NCI-H1105 (cell line): ENCODE measurements at regions not wholly inside any gene's neighbourhood (a gene's known extent, or its start where the extent isn't known, plus 50 kb on each side); places are given as distances from the start of the nearest gene placed in this dataset.
"Not testable (repeated sequence)": the region's sequence is repeated elsewhere in the genome, so short reads cannot be mapped to it uniquely, and the experiment has no call there.

Experiments used
- DNase-seq: peaks from one replicate; lab custom pipeline; 2025; lab: John Stamatoyannopoulos, UW

DNA sequence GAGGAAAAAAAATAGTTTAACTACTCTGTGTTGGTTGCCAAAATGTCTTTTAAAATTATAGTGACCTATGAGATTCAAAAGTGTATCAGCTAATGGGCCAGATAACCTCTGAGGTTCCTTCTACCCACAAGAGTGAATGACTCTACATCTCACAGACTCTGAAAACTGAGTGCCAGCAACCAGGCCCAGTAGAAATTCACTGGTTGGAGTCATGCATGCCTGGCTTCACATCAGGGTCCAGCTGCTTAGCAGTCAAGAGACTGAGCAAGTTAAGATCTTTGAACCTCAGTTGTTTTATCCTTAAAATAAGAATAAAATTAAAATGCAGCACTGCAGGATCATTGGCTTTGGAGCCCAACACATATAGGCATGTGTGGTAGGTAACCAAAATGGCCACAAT lies 342.6 kb upstream of the NFIA start:
- no peak for DNase-seq

DNA sequence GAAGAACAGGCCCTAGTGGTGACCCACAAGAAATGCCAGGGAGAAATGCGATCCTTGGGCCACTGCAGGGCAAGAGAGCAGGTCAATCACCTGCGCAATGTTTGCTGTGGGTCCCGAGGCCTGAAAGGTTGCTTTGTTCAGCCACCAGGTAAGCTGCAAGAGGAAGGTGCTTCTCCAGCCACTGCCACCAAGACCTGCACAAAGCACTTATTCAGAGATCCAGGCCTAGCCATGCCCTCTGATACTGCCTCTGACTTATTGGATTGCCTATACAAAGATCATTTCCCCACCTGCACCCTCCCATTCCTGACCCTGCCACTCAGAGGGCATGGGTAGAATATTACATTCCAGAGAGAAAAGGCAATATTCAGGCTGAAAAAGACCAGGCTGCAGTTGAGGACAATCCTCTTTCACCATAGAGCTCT lies 349.4 kb upstream of the NFIA start:
- no peak for DNase-seq

DNA sequence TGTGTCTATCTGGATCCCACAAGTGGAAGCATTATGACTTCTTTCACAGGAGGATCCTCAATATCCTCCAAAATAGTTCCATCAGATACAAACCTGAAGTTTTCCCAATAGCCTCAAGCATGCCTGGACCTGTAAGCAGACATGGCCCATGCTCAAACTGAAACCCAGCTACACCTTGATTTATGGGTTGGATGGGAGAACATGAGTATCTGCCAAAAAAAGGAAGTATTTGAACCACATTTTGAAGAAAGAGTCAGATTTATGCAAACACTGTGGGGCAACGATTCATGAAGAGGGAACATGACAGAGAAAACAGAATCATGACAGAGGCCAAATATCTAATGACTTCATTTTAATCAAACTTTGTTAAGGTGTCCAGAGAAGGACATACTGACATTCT lies 351.0 kb upstream of the NFIA start:
- DNase-seq, result no peak

DNA sequence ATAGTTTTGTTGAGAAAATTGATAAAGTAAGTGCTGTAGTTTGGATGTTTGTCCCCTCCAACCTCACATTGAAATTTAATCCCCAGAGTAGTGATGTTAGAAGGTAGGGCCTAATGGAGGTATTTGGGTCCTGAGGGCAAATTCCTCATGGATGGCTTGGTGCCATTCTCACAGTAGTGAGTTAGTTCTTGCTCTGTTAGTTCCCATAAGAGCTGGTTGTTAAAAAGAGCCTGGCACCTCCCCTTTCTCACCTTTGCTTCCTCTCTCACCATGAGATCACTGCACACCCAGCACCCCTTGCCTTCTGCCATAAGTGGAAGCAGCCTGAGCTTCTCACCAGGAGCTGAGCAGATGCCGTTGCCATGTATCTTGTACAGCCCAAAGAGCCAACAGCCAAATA lies 354.8 kb upstream of the NFIA start:
- DNase-seq, result no peak

DNA sequence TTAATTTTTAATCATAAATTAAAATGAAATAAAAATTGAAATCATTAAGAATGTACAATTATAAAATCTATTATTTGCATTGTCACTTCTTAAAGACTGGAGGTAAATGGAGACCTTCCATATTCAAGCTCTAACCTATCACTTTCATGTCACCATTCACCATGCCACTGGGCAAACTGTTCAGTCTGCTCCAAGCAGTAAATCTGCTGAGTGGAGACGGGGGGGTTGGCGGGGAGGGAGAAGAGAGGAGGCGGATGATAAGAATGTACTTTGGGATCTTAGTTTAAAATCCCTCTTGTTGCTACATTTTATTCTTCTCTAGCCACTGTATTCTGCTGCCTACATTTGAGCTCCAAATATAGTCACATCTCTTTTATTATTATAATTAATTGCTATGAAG lies 365.9 kb upstream of the NFIA start:
- DNase-seq, result no peak

DNA sequence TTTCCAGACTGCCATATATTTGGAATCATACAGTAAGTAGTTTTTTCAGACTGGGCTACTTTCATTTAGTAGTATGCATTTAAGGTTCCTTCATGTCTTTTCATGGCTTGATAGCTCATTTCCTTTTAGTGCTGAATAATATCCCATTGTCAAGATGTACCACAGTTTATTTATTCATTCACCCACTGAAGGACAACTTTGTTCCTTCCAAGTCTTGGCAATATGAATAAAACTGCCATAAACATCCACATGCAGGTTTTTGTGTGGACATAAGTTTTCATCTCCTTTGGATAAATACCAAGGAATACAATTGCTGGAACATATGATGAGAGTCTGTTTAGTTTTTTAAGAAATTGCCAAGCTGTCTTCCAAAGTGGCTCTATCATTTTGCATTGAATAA lies 366.4 kb upstream of the NFIA start:
- DNase-seq, result no peak

DNA sequence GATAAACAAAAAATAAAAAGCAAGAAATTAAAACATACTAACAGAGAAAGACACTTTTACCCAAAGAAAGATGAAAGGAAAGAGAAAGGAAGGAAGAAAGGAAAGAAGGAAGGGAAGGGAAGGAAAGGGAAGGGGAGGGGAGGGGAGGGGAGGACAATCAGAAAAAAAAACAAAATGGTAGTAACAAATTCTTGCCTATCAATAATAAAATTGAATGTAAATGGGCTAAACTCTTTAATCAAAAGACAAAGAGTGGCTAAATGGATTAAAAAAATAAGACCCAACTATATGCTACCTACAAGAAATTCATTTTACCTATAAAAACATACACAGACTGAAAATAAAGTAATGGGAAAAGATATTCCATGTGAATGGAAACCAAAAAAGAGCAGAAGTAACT lies 372.9 kb upstream of the NFIA start:
- no peak for DNase-seq

DNA sequence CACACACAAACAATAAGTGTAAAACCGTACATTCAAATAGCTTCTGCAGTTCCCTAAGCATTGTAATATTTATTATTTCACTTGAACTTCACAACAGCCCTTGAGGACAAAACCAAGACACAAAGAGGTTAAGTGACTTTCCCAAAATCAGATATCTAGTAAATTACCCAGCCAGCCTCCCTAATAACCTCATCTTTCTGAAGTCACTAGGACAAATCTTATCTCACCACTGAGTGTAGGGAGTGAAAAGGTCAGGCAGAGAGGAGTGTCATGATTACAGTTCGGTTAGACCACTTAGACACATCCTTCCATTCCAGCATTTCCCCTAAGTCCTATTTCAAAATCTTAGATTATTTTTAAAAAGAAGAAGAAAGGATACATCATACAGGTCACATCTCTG lies 377.3 kb upstream of the NFIA start:
- no peak for DNase-seq

DNA sequence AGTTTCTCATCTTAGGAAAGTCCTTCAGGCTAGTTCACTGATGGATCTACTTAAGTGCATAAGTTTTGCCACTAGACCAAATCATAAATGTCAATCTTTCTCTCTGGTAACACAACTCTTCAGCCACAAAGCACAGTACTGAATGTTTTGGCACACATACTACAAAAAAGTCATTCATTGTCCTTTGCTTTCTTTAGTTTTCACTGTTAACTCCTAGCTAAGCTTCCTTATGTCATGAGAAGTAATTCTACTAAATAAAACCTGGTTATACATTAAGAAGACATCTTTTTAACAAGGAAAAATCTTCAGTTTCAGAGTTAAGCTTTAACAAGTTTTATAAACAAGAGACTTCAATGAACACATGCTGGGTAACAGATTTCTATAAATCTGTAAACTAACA lies 379.2 kb upstream of the NFIA start:
- DNase-seq, result no peak

DNA sequence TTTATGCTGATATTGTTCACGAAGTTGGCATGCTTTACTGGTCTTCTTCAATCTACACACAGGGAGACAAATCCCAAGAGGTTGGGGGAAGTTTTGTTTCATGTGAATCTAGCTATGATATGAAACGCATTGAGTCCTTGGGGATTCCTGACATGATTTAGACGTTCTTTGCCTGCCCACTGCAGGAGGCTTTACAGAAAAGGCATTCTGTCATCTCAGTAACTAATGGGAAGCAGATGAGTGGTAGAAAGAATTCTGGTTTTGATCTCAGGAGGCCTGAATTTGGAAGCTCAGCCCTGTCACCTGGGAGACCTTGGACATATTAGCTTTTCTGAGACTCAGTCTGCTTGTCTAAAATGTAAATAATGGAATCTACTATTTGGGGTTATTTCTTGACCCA lies 383.0 kb upstream of the NFIA start:
- DNase-seq, result no peak

DNA sequence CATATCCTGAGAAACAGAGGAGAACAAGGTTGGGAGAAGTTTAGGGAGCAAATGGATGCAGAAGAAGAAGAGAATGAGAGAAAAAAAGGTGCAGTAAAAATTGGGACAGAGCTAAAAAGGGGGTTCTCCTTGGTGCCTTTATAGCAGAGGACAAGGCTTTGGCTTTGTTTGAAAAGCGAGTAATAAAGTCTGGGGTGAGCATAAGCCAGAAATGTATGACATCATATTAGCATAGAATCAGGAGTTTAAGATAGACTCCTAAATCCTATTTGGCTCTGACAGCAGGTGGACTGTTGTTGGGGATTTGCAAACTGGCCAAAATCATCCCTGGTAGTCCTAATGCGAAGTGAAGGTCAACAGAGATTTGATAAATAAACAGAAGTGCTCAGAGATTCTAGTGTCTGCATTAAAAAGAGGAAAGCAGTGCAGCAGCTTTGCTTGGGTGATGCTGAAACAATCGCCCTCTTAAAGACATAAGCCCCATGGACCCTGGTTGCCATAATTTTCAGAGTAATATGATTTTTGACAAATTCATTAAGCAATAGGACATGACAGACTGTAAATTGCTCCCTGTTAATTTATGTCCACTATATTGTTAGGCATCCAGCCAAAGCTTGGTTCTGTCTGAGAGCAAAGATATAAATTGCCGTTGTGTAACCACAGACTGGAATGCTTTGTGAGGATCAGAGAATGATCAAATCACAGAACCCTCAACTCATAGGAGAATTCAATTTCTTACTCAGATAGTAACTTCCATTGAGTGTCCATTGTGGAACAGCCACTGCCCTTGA lies 385.0 kb upstream of the NFIA start:
- peak; percentile 26 for DNase-seq

DNA sequence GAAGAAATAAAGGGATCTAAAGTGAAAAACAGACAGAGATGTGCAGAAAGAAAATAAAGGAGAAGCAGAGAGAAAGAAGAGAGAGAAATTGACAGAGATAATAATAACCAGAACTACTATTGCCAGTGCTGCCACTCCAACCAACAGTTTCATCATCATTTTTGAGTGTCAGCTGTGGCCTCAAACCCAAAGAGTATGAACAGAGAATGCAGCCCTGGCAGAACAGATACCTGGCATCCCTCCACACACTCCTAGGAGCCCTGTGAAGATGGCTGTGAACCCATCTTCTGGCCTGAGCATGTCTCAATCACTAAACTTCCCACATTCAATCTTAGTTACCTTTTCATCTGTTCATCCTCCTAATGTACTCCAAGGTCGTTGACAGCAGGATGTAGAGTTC lies 385.8 kb upstream of the NFIA start:
- no peak for DNase-seq

DNA sequence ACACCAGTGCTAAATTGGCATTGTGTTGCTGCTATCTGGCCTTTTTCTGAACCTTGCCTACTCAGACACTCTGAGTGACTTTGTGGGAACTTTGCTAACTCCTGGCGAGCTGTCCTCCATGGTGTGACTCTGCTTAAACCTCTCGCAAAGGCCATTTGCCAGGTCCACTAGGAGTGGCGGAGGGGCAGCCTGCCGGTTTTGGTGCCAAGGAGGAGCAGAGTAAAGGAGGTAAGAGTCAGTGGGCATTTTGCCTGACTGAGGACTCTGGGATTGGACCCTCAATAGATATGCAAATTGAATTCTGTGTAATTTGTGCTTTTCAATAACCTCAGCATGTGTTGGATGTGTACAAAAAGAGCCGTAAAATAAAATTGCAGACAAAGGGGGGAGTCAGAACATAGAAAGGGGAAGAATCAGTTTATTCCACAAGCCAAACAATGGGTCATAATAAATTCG lies 386.6 kb upstream of the NFIA start:
- DNase-seq, result no peak

DNA sequence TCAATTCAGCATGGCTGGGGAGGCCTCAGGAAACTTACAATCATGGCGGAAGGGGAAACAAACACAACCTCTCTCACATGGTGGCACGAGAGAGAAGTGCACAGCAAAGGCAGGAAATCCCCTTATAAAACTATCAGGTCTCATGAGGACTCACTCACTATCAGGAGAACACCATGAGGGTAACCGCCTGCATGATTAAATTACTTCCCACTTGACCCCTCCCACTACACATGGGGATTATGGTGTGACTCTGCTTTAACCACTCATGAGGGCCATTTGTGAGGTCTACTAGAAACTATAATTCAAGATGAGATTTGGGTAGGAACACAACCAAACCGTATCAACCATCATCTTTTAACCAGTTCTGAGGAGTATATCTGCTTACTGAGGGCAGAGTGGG lies 387.4 kb upstream of the NFIA start:
- DNase-seq, result no peak

DNA sequence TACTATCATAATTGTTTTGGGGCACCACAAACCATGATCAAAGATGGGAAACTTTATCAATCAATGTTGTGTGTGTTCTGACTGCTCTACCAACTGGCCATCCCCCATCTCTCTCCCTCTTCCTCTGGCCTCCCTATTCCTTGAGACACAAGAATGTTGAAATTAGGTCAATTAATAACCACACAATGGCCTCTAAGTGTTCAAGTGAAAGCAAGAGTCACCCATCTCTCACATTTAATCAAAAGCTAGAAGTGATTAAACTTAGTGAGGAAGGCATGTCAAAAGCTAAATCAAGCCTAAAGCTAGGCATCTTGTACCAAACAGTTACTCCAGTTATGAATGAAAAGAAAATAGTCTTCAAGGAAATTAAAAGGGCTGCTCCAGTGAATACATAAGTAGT lies 390.3 kb upstream of the NFIA start:
- no peak for DNase-seq

DNA sequence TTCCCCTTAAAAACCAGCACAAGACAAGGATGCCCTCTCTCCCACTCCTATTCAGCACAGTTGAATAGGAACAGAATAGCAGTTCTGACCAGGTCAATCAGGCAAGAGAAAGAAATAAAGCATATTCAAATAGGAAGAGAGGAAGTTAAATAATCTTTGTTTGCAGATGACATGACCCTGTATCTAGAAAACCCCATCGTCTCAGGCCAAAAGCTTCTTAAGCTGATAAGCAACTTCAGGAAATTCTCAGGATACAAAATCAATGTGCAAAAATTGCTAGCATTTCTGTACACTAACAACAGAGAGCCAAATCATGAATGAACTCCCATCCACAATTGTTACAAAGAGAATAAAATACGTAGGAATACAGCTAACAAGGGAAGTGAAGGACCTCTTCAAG lies 394.1 kb upstream of the NFIA start:
- not testable (repeated sequence) for DNase-seq

DNA sequence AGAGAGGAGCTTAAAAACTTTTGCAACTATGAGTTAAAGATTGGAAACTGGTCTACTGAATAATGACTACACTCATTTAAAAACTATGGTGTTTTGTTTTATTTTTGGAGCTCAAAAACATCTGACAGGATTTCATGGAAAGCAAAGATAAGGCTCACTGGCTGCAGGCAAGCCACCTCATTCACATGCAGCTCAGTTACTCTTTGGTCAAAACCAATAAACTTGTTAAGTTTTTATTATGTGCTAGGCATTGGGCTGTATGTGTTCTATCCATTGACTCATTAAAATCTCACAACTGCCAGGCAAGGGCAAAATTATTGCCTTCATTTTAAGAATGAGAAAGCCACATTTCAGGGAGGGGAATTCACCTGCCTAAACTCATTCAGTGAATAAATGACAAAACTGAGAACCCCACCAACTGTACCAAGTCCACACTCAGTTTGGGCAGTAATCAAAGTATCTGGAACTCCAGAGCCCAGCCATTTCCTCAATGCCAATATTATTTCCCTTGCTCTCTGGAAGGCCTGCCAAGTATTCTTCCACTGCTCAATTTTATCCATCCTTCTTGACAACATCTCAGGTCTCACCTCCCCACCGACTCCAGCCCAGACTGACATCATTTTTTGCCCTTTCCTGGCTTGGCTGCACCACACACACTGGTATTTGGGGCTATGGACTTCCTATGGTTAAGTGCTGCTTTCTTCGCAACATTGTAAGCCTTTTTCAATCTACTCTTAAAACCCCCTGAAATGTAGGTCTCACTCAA lies 401.1 kb upstream of the NFIA start:
- DNase-seq, result no peak

DNA sequence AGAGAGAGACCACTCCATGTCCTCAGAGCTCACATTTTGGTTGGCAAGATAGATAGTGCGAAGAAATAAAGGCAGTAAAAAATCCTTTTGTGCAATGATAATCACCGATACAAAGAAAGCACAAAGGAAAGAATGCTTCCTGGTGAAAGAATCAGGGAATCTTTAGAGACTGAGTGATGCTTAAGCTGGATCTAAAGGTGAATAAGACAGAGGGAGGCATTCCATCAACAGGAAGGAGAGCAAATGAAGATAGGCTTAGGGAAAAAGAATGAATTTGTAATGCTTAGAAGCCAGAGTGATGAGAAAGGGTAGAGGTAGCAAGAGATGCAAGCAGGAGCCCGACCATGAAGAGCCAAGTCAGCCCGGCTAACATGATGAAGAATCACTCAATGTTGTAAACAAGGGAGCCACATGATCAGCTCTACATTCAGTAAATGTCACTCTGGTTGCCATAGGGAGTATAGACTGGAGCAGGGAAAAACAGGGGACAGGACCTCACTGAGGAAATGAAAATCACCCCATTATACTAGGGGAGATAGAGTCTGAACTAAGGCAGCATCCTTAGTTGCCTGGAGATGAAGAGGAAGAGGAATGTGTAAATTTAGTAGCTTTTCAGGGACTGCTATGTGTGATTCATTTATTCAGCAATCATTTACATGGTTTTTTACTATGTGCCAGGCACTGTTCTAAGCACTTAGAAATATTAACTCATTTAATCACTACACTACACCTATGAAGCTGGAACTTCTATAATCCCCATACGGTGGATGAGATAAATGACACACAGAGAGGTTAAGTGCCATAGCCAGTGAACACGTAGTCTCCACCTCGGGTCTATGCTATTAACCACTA lies 402.6 kb upstream of the NFIA start:
- DNase-seq, result no peak

DNA sequence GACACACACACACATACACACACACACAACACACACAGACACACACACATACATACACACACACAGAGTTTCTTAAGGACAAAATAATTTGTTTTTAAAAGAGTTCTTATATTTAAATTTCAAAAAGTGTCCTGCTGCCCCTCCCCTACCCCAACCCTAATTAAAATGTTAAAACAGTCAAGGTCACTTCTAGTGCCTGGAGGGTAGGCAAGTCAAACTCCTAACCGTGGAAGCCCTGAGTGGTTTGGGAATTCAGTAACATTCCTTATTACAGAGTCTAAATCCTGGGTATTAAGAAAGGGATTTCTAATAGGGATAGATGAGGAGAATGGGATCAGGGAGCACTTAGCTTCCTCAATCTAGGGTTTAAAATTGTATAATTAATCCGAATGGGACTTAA lies 403.6 kb upstream of the NFIA start:
- DNase-seq, result no peak

DNA sequence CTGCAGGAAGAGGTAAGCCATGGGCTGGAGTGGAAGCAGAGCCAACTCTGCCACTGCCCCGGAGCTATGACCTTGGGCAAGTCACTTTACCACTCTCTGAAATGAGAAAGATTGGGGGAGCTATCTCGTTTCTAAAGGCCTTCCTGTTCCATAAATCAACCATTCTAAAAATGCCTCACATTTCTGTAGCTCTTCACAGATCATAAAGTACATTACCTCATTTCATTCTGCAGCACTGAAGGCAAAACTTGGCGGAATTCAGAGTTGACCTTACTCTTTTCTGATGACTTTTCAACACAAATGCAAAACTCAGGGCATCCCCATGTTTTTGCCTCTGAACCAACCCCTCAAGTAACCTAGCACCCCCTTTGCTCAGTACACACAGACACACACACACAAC lies 404.0 kb upstream of the NFIA start:
- no peak for DNase-seq

DNA sequence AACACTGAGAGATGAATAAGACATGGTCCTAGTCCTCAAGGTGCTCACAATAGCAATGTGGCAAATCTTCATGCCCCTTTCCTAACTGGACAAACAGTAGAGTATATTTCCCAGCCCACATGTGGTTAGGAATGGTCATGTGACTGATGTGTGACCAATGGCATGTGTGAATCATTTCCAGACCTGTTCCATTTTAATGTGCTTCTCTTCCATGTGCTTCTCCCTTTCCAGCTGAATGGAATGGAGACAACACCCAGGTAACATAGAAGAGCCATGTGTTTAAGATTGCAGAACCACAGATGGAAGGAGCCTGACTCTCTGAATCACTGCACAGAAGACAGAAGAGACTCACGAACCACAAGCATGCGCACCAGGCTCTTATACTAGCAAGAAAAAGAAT lies 409.9 kb upstream of the NFIA start:
- no peak for DNase-seq

DNA sequence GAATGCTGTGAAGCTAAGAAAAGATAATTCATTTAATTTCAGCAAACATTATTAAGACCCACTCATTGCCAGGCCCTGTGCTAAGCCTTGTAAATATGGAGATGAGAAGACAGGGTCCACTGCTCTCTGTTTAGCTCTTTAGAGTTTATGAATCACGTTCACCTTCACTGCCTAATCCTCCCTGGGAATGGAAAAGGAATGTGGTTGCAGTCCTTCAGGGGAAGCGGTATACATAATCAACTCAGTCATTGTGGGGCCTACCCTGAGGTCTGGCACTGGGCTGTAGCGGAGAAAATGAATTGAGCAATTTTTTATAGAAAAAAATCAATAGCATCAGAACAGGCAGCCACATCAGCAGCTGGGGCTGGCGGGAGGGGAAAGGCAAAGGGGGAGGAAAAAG lies 412.1 kb upstream of the NFIA start:
- DNase-seq, result no peak

DNA sequence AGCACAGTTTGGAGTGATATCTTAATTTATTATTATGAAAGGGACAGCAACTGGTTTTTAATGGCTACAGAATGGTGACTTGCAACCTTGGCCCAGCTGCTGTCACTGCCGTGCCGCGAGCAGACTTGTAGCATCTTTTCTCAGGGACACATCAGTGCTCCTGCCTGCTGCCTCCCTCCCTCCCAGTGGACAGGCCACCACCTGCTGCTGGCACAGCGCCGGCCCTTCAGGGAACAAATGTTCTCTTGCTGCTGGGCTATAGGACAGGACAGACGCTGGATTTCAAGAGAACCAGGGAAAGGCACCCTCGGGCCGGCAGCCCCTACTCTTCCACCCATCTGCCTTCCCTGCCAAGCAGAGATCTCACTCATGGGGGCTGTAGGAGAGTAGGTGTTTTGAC lies 413.8 kb upstream of the NFIA start:
- DNase-seq, result no peak
